ENCODE measurements at regions not wholly inside any gene's neighbourhood (a gene's known extent, or its start where the extent isn't known, plus 50 kb on each side); places are given as distances from the start of the nearest gene placed in this dataset.

DNA sequence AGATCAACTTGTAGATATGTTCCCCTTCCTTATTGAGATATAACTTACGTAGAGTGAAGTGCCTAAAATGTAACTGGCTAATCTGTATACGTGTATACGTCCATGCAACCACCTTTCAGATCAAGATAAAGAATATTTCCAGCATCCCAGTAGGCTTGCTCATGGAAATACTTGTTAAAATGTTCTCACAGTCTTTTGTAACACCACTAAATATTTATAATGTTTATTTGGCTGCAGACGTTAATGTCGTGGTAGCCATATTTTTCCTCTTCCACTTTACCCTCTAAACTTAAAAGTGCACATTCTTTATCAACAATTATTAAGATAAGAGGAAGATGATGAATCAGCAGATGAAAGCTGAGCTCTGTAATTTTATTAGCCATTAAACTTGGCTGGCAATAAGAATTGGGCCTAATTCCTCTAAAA is 447.4 kb downstream of the AEBP2 start:
- TF ChIP-seq, protein P1, sequence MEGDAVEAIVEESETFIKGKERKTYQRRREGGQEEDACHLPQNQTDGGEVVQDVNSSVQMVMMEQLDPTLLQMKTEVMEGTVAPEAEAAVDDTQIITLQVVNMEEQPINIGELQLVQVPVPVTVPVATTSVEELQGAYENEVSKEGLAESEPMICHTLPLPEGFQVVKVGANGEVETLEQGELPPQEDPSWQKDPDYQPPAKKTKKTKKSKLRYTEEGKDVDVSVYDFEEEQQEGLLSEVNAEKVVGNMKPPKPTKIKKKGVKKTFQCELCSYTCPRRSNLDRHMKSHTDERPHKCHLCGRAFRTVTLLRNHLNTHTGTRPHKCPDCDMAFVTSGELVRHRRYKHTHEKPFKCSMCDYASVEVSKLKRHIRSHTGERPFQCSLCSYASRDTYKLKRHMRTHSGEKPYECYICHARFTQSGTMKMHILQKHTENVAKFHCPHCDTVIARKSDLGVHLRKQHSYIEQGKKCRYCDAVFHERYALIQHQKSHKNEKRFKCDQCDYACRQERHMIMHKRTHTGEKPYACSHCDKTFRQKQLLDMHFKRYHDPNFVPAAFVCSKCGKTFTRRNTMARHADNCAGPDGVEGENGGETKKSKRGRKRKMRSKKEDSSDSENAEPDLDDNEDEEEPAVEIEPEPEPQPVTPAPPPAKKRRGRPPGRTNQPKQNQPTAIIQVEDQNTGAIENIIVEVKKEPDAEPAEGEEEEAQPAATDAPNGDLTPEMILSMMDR (IDR thresholded peaks at IDR 0.05; ENCODE audit: control extremely low read depth, extremely low read depth, low read depth, missing control alignments), result no peak
- CTCF ChIA-PET, result no interaction called here
- no peak for DNase-seq (ENCODE audit: extremely low spot score)
- POLR2A ChIA-PET, result no interaction called here

DNA sequence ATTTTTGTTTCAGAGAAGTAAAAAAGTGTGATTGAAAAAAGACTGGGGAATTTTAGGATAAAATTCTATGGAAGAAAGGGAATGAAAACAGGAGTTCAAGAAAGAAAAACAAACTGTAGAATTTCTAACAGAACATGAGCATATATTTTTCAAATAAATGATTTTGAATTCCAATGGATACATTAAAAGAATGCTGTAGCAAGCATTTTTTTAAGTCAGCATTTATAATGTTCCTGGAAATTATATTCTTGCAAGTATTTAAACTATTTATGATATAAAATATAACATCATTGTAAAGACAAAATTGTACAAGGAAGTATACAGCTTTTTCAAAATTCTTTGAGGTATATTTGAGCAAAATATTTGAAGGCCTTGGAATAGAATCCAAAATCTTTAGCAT is 450.7 kb downstream of the AEBP2 start:
- TF ChIP-seq, protein P1 (IDR thresholded peaks at IDR 0.05; ENCODE audit: control extremely low read depth, extremely low read depth, low read depth, missing control alignments), result no peak
- DNase-seq (ENCODE audit: extremely low spot score), result no peak
- ChIA-PET CTCF (no interaction called here), POLR2A (no interaction called here)

DNA sequence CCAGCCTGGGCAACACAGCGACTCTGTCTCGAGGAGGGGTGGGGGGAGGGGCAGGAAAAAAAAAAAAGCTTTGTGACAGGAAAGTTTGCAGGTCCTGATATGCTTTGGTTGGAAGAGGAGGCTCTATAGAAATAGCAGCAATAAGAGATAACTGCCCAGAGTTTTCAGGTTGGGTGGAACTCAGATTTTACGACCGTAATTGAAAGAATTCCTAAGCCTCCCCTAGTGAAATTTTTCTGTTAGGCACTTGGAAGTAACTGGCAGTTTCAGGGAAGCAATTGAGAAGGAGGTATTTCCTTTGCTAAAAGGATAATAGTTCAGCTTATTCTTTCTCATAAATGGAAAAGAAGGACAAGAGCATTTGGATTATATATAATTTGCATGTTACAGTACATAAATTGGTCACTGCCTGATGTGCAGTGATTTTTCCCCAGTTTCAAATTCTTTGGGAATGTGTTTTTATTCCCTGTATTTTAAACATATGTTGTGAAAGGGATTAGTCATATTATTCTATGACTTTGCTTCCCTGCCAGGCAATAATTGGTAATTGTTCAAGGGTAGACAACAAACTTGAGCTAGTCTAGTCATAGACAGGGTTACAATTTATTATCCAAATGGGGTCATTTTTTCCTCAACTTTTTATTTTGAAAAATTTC is 452.8 kb downstream of the AEBP2 start:
- POLR2A ChIA-PET, result no interaction called here
- CTCF ChIA-PET, result interaction anchor here (1.9 to 3.2 kb wide), 5 partner anchors 10 to 135 kb away, joined by 7 to 15 read pairs (median 9); no protein-coding TSS in a partner anchor
- DNase-seq (ENCODE audit: extremely low spot score), result no peak
- TF ChIP-seq, protein P1 (IDR thresholded peaks at IDR 0.05; ENCODE audit: control extremely low read depth, extremely low read depth, low read depth, missing control alignments), result no peak

DNA sequence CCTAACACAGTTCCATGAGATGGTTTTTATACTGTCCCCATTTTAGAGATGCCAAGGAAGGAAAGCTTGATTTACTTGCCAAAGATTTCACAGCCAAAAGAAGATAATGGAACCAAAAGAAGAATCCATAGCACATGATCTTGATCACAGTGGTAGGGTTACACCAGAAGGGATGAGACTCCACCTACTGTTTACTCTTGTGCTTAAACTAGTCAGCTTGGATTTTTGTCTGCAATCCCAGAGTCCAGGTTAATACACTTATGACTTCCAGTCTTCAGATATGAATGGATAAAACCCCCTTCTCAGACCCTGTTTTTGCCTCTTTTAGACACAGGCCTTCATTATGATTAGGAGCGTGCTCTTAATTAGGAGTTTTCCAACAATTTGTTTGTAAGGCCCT is 454.2 kb downstream of the AEBP2 start:
- CTCF ChIA-PET, result interaction anchor here (0.6 to 3.2 kb wide), 11 partner anchors 11 to 153 kb away, joined by 3 to 15 read pairs (median 7); no protein-coding TSS in a partner anchor
- TF ChIP-seq, protein P1 (IDR thresholded peaks at IDR 0.05; ENCODE audit: control extremely low read depth, extremely low read depth, low read depth, missing control alignments), result peak; percentile 22
- POLR2A ChIA-PET, result no interaction called here
- DNase-seq (ENCODE audit: extremely low spot score), result peak; percentile 9

DNA sequence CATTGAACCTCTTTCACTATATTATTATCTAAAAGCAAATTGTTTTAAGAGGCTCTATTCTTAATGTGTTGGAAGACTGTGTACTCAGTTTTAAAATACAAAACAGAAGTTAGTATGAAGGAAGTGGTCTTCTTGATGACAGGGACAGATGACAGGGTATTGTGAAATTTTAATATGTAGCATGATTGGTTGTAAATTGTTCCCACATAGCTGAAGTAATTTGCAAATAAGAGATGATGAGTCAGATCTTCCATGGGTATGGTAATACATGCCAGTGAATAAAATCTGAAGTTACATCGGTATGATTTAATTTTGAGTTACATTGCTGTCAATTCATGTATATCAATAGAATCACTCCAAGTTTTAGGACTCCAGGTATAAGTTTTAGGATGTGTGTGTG is 454.8 kb downstream of the AEBP2 start:
- ChIA-PET POLR2A (no interaction called here), CTCF (interaction anchor here (0.6 to 3.2 kb wide), 9 partner anchors 11 to 154 kb away, joined by 3 to 12 read pairs (median 3); no protein-coding TSS in a partner anchor)
- DNase-seq (ENCODE audit: extremely low spot score), result peak; percentile 9
- TF ChIP-seq, protein P1 (IDR thresholded peaks at IDR 0.05; ENCODE audit: control extremely low read depth, extremely low read depth, low read depth, missing control alignments), result no peak

DNA sequence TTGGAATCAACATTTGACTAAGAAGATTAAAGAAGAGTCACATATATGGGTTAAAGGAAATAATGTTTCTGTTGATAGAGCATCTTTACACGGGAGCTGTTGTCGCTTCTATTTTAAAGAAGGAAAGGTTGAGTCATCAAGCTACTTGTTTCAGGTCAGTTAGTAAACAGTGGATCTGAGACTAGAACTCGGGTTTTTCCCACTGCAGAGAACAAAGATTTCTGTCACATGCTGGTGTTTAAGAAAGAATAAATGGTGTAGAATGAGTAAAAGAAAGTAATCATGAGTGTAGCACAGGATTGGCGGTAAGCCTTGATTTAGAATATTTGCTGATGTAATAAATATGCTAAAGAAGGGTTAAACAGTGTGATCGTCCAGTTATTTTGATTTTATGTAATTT is 455.5 kb downstream of the AEBP2 start:
- CTCF ChIA-PET, result interaction anchor here (1.3 to 3.2 kb wide), 4 partner anchors 10 to 154 kb away, joined by 3 to 12 read pairs (median 8); no protein-coding TSS in a partner anchor
- TF ChIP-seq, protein P1 (IDR thresholded peaks at IDR 0.05; ENCODE audit: control extremely low read depth, extremely low read depth, low read depth, missing control alignments), result no peak
- peak; percentile 48 for DNase-seq (ENCODE audit: extremely low spot score)
- POLR2A ChIA-PET, result no interaction called here

Data from GM10248 (cell line).